PC-3 (cell line): ENCODE measurements at regions not wholly inside any gene's neighbourhood (a gene's known extent, or its start where the extent isn't known, plus 50 kb on each side); places are given as distances from the start of the nearest gene placed in this dataset.
A peak's percentile ranks its signal among the peaks of the same experiment; 100 is the strongest.

ENCODE experiments used
- ATAC-seq: fragments of 200-7000 bp; cut with Tn5 transposase; 2 replicates; pipeline ENCODE4 v1.9.1; 2020; ENCODE audit warnings: mild to moderate bottlenecking, moderate library complexity
- BruUV-seq: library from RNA; stranded (reverse); fragments of 400-500 nt; replicated peaks from 2 replicates; lab custom pipeline; 2021; lab: Mats Ljungman, UMichigan
- CTCF ChIA-PET: fragments of 300-600 bp; sonication (Branson Sonifier 250); formaldehyde crosslinking; loops from one replicate; lab custom pipeline; 2022; ENCODE audit warnings: antibody characterized with exemption; lab: Charles Lee
- POLR2A ChIA-PET: fragments of 300-600 bp; sonication (Branson Sonifier 250); formaldehyde crosslinking; loops from one replicate; lab custom pipeline; 2022; ENCODE audit warnings: antibody characterized with exemption; ENCODE audit not compliant: unreplicated experiment; lab: Charles Lee
- DNase-seq: peaks from one replicate; pipeline ENCODE4 v3.0.0-alpha.2; 2015
- H2AFZ ChIP-seq: fragments of 300-600 bp; sonication (generic); 2 replicates; pipeline ENCODE4 v1.6.0; 2016; ENCODE audit warnings: antibody characterized with exemption, low read length
- H3F3A ChIP-seq: fragments of 300-600 bp; sonication (generic); one replicate; pipeline ENCODE4 v1.6.0; 2017; ENCODE audit warnings: antibody characterized with exemption, low read length, control low read depth, mild to moderate bottlenecking; ENCODE audit not compliant: unreplicated experiment
- H3K27ac ChIP-seq: fragments of 300-600 bp; sonication (generic); 2 replicates; pipeline ENCODE4 v1.5.1; 2016; ENCODE audit warnings: mild to moderate bottlenecking, low read length
- H3K27me3 ChIP-seq: fragments of 300-600 bp; sonication (generic); 2 replicates; pipeline ENCODE4 v1.6.1; 2016; ENCODE audit warnings: low read length, mixed read lengths
- H3K36me3 ChIP-seq: fragments of 300-600 bp; sonication (generic); 2 replicates; pipeline ENCODE4 v1.6.1; 2016; ENCODE audit warnings: low read depth, mixed run types, low read length, mixed read lengths
- H3K4me1 ChIP-seq: fragments of 300-600 bp; sonication (generic); 2 replicates; pipeline ENCODE4 v1.5.1; 2016; ENCODE audit warnings: low read length; ENCODE audit not compliant: insufficient read depth
- H3K4me2 ChIP-seq: fragments of 300-600 bp; sonication (generic); 2 replicates; pipeline ENCODE4 v1.6.0; 2016; ENCODE audit warnings: low read length
- H3K4me3 ChIP-seq: fragments of 300-600 bp; sonication (generic); 2 replicates; pipeline ENCODE4 v1.5.1; 2016; ENCODE audit warnings: mild to moderate bottlenecking, low read length, mixed read lengths
- H3K79me2 ChIP-seq: fragments of 300-600 bp; sonication (generic); 2 replicates; pipeline ENCODE4 v1.6.1; 2017; ENCODE audit warnings: low read length, mixed read lengths
- H3K9ac ChIP-seq: fragments of 300-600 bp; sonication (generic); 2 replicates; pipeline ENCODE4 v1.6.0; 2016; ENCODE audit warnings: mild to moderate bottlenecking, low read length
- H3K9me2 ChIP-seq: fragments of 300-600 bp; sonication (generic); replicated peaks from 2 replicates; pipeline ENCODE4 v1.6.1; 2016; ENCODE audit warnings: mixed run types, low read length, mixed read lengths
- H3K9me3 ChIP-seq: fragments of 300-600 bp; sonication (generic); 2 replicates; pipeline ENCODE4 v1.6.1; 2016; ENCODE audit warnings: low read length, mixed read lengths
- H4K20me1 ChIP-seq: fragments of 300-600 bp; sonication (generic); 2 replicates; pipeline ENCODE4 v1.6.1; 2016; ENCODE audit warnings: low read length, mixed read lengths
- CTCF ChIP-seq: fragments of 300-600 bp; sonication (generic); conservative IDR thresholded peaks from 2 replicates; pipeline ENCODE4 v1.5.1; 2017; ENCODE audit warnings: antibody characterized with exemption, low read depth, mild to moderate bottlenecking, low read length
- EZH2 ChIP-seq: fragments of 300-600 bp; sonication (generic); IDR thresholded peaks from one replicate; pipeline ENCODE4 v1.6.1; 2017; ENCODE audit warnings: antibody characterized with exemption, mild to moderate bottlenecking, low read length; ENCODE audit not compliant: unreplicated experiment
- EZH2phosphoT487 ChIP-seq: fragments of 300-600 bp; sonication (generic); IDR thresholded peaks from 2 replicates; pipeline ENCODE4 v1.6.1; 2018; ENCODE audit warnings: mild to moderate bottlenecking, antibody characterized with exemption, low read length, borderline replicate concordance
- intact Hi-C: fragments of 100-400 bp; cut with micrococcal nuclease; formaldehyde crosslinking; loops from 2 replicates; pipeline ENCODE4 v1.9.0; 2023

- Histone ChIP-seq H3K4me3 (no peak overlapping the region), H3K79me2 (no peaks in the 10 kb centered on the region), H3K9ac (no peak overlapping the region), H2AFZ (no peak overlapping the region), H3K27me3 (no peaks in the 10 kb centered on the region), H3K9me3 (no peaks in the 10 kb centered on the region), H3K4me2 (no peak overlapping the region), H3K36me3 (no peaks in the 10 kb centered on the region), H3F3A (no peaks in the 10 kb centered on the region), H3K4me1 (no peaks in the 10 kb centered on the region), H3K27ac (no peak overlapping the region), H3K9me2 (no peaks in the 10 kb centered on the region), H4K20me1 (no peaks in the 10 kb centered on the region)
- BruUV-seq = no TSS peak
- DNase-seq (no peak), ATAC-seq (no peak)
- ChIA-PET CTCF (no interaction called here), POLR2A (no interaction called here)
- intact Hi-C loops = no loop called here
- TF ChIP-seq EZH2 = no peak
- no peak for TF ChIP-seq CTCF
- TF ChIP-seq EZH2phosphoT487 = no peak
These were observed 210.1 kb downstream of the ZNF608 start for GRCh38 chr5:124536333-124536732.

DNA sequence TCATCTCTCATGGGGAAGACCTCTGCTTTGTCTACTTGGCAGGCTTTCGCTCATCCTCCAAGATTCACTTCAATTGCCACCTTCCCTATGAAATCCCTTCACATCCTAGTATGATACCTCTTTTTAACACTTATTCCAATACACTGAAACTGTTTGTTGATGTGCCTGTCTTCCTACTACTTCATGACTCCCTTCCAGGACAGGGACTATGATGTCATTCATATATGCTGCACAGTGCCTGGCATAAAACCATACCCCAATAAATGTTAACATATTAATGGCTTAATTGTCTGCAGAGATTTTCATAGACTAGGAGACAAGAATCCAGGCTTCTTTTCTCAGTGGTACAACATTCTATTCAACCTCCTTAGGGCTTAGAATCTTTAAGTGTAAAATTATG lies 215.5 kb downstream of the ZNF608 start:
- Histone ChIP-seq H3F3A (no peaks in the 10 kb centered on the region), H3K9ac (no peak overlapping the region), H3K9me3 (no peaks in the 10 kb centered on the region), H2AFZ (no peak overlapping the region), H3K4me3 (no peak overlapping the region), H3K36me3 (no peaks in the 10 kb centered on the region), H3K27ac (no peak overlapping the region), H3K27me3 (no peaks in the 10 kb centered on the region), H3K9me2 (no peaks in the 10 kb centered on the region), H3K4me2 (no peak overlapping the region), H4K20me1 (no peaks in the 10 kb centered on the region), H3K79me2 (no peaks in the 10 kb centered on the region), H3K4me1 (peaks cover 5% of the 10 kb centered on the region; the same call in 1 of the 2 replicates)
- no peak for DNase-seq
- no peak for TF ChIP-seq EZH2phosphoT487
- no peak for TF ChIP-seq CTCF
- ChIA-PET CTCF (no interaction called here), POLR2A (no interaction called here)
- intact Hi-C loops = no loop called here
- BruUV-seq = no TSS peak
- ATAC-seq = no peak

- no peak overlapping the region for H3K4me3 ChIP-seq
- no peaks in the 10 kb centered on the region for H3K9me2 ChIP-seq
- no peak for TF ChIP-seq EZH2
- TF ChIP-seq CTCF = no peak
- TF ChIP-seq EZH2phosphoT487 = no peak
- DNase-seq (peak; percentile 13), ATAC-seq (no peak)
- no TSS peak for BruUV-seq
- H3K9ac ChIP-seq = no peak overlapping the region
- H3K27me3 ChIP-seq = no peaks in the 10 kb centered on the region
- no peaks in the 10 kb centered on the region for H4K20me1 ChIP-seq
- H3K4me1 ChIP-seq = peaks cover 5% of the 10 kb centered on the region; the same call in 1 of the 2 replicates
- H3K4me2 ChIP-seq = no peak overlapping the region
- H3F3A ChIP-seq = no peaks in the 10 kb centered on the region
- CTCF ChIA-PET = no interaction called here
- H2AFZ ChIP-seq = no peak overlapping the region
- no peaks in the 10 kb centered on the region for H3K79me2 ChIP-seq
- no peak overlapping the region for H3K27ac ChIP-seq
- POLR2A ChIA-PET = no interaction called here
- no peaks in the 10 kb centered on the region for H3K36me3 ChIP-seq
- H3K9me3 ChIP-seq = no peaks in the 10 kb centered on the region
- intact Hi-C loops = no loop called here
These were observed 217.6 kb downstream of the ZNF608 start for GRCh38 chr5:124528838-124529237.
